Neural cell (in vitro differentiated cells): ENCODE measurements at regions not wholly inside any gene's neighbourhood (a gene's known extent, or its start where the extent isn't known, plus 50 kb on each side); places are given as distances from the start of the nearest gene placed in this dataset.
"Not testable (repeated sequence)": the region's sequence is repeated elsewhere in the genome, so short reads cannot be mapped to it uniquely, and the experiment has no call there.

Source experiments
- H2AFZ ChIP-seq: fragments of 200-600, 300-800 bp; sonication (generic), shearing (Covaris generic); 2 replicates; pipeline ENCODE4 v1.6.0; 2014; ENCODE audit warnings: low read depth, mild to moderate bottlenecking, antibody characterized with exemption, low read length, moderate library complexity
- H3F3A ChIP-seq: fragments of 200-600 bp; shearing (Covaris generic); 2 replicates; pipeline ENCODE4 v1.6.1; 2016; ENCODE audit warnings: mild to moderate bottlenecking, moderate library complexity, mixed read lengths, antibody characterized with exemption, low read length; ENCODE audit not compliant: insufficient read depth, poor library complexity, severe bottlenecking
- H3K27ac ChIP-seq: fragments of 200-600, 300-800 bp; sonication (generic), shearing (Covaris generic); 2 replicates; pipeline ENCODE4 v1.5.1; 2014; ENCODE audit warnings: mild to moderate bottlenecking, low read length, moderate library complexity
- H3K27me3 ChIP-seq: fragments of 300-800, 200-600 bp; sonication (generic), shearing (Covaris generic); 2 replicates; pipeline ENCODE4 v1.6.0; 2014; ENCODE audit warnings: mild to moderate bottlenecking, low read depth, low read length, moderate library complexity; ENCODE audit not compliant: insufficient read depth
- H3K36me3 ChIP-seq: fragments of 300-800, 200-600 bp; sonication (generic), shearing (Covaris generic); 2 replicates; pipeline ENCODE4 v1.5.1; 2014; ENCODE audit warnings: mild to moderate bottlenecking, antibody characterized with exemption, low read length, moderate library complexity; ENCODE audit not compliant: insufficient read depth
- H3K4me2 ChIP-seq: fragments of 300-800, 200-600 bp; sonication (generic), shearing (Covaris generic); 2 replicates; pipeline ENCODE4 v1.6.0; 2014; ENCODE audit warnings: mild to moderate bottlenecking, low read length
- H3K4me3 ChIP-seq: fragments of 300-800, 200-600 bp; sonication (generic), shearing (Covaris generic); 2 replicates; pipeline ENCODE4 v1.5.1; 2014; ENCODE audit warnings: mild to moderate bottlenecking, low read length, moderate library complexity
- H3K79me2 ChIP-seq: fragments of 200-600 bp; shearing (Covaris generic); replicated peaks from 2 replicates; pipeline ENCODE4 v1.6.0; 2014; ENCODE audit warnings: mild to moderate bottlenecking, low read length, moderate library complexity; ENCODE audit not compliant: insufficient read depth
- H3K9ac ChIP-seq: fragments of 300-800, 200-600 bp; sonication (generic), shearing (Covaris generic); 2 replicates; pipeline ENCODE4 v1.6.1; 2016; ENCODE audit warnings: mild to moderate bottlenecking, low read length, mixed read lengths
- H3K9me2 ChIP-seq: fragments of 200-600 bp; shearing (Covaris generic); 2 replicates; pipeline ENCODE4 v1.6.1; 2016; ENCODE audit warnings: mild to moderate bottlenecking, low read length, mixed read lengths; ENCODE audit not compliant: insufficient read depth
- H3K9me3 ChIP-seq: fragments of 200-600, 300-800 bp; sonication (generic), shearing (Covaris generic); 2 replicates; pipeline ENCODE4 v1.6.1; 2016; ENCODE audit warnings: mild to moderate bottlenecking, mixed run types, low read length, moderate library complexity, mixed read lengths
- H4K20me1 ChIP-seq: fragments of 200-600 bp; shearing (Covaris generic); 2 replicates; pipeline ENCODE4 v1.6.1; 2016; ENCODE audit warnings: mild to moderate bottlenecking, mixed run types; ENCODE audit not compliant: insufficient read depth
- small RNA-seq, 3 experiments: library from RNA; depleted of rRNA; stranded (forward); fragments of <200 nt; gene quantifications; one replicate each; pipeline ENCODE3, GENCODE V24; 2012

DNA sequence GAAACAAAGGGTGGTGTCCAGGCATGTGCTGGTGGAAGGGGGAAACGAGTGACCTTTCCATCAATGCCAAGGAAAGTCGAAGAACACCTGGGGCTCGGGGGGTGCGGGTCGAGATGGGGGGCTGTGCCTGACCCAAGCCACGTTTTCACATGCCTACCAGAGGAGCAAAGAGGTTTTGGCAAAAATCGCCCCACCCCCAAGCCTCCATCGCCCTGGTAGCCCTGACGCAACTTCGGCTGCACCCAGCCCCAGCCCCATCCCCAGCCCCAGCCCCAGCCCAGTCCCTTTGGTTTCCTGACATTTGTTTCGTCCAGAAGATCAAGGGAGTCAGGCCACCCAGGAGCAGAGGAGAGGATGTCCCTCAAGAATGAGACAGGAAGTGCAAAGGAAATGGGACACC is 133.8 kb upstream of the ANKRD20A1 start:
- not testable (repeated sequence) for H3K79me2 ChIP-seq, H3K9me2 ChIP-seq, H2AFZ ChIP-seq, H3K4me3 ChIP-seq, H3K9me3 ChIP-seq, H3K36me3 ChIP-seq, H3K4me2 ChIP-seq, H3K27me3 ChIP-seq, H3K27ac ChIP-seq, H3F3A ChIP-seq, H3K9ac ChIP-seq, H4K20me1 ChIP-seq

GRCh38 chr9:67726213-67726988 is 132.3 kb upstream of the ANKRD20A1 start:
- H3K9ac ChIP-seq, H3K9me3 ChIP-seq, H3K27me3 ChIP-seq, H2AFZ ChIP-seq, H3K4me2 ChIP-seq, H3K36me3 ChIP-seq, H3K4me3 ChIP-seq, H3K9me2 ChIP-seq, H3K27ac ChIP-seq, H3K79me2 ChIP-seq, H3F3A ChIP-seq, H4K20me1 ChIP-seq: not testable (repeated sequence)

GRCh38 chr9:67763133-67763532 is 95.6 kb upstream of the ANKRD20A1 start:
- H3F3A ChIP-seq, H3K27ac ChIP-seq, H3K79me2 ChIP-seq, H2AFZ ChIP-seq, H3K9me2 ChIP-seq, H3K36me3 ChIP-seq, H3K9ac ChIP-seq, H4K20me1 ChIP-seq, H3K4me2 ChIP-seq, H3K4me3 ChIP-seq, H3K27me3 ChIP-seq, H3K9me3 ChIP-seq: not testable (repeated sequence)

- H3K36me3 ChIP-seq, H3K4me2 ChIP-seq, H3F3A ChIP-seq, H3K79me2 ChIP-seq, H2AFZ ChIP-seq, H3K27me3 ChIP-seq, H3K27ac ChIP-seq, H3K4me3 ChIP-seq, H3K9me3 ChIP-seq, H3K9ac ChIP-seq, H4K20me1 ChIP-seq, H3K9me2 ChIP-seq: not testable (repeated sequence)
These were observed 86.9 kb upstream of the ANKRD20A1 start for GRCh38 chr9:67771807-67772206.

GRCh38 chr9:67800170-67800569 is 58.6 kb upstream of the ANKRD20A1 start:
- not testable (repeated sequence) for H3K27me3 ChIP-seq, H3F3A ChIP-seq, H2AFZ ChIP-seq, H3K79me2 ChIP-seq, H3K4me3 ChIP-seq, H3K27ac ChIP-seq, H3K9me3 ChIP-seq, H3K4me2 ChIP-seq, H3K9ac ChIP-seq, H4K20me1 ChIP-seq, H3K36me3 ChIP-seq, H3K9me2 ChIP-seq

Small RNAs in the stretch of these regions (small RNA-seq; reads per million reads assigned to genes)
- gene AL627230.1 (0 reads per million in 3 experiments), gene AL627230.3 (0 reads per million in 3 experiments), gene AL627230.5 (0 reads per million in 3 experiments), gene AL627230.6 (0 reads per million in 3 experiments), gene AL627230.8 (0 reads per million in 3 experiments), gene FAM27B (0 reads per million in 3 experiments), gene RF00156 (0 to 0.03 (median 0) reads per million in 3 experiments), gene RN7SL787P (0 reads per million in 3 experiments)
